GM06990 (cell line): ENCODE measurements at regions not wholly inside any gene's neighbourhood (a gene's known extent, or its start where the extent isn't known, plus 50 kb on each side); places are given as distances from the start of the nearest gene placed in this dataset.
"Not testable (repeated sequence)": the region's sequence is repeated elsewhere in the genome, so short reads cannot be mapped to it uniquely, and the experiment has no call there.

Source experiments
- DNase-seq: peaks from one replicate; pipeline ENCODE4 v3.0.0-alpha.2; 2011; ENCODE audit not compliant: insufficient read length; ENCODE audit errors: extremely low read depth
- H3K27me3 ChIP-seq: replicated peaks from 2 replicates; pipeline ENCODE4 v1.6.0; 2011; ENCODE audit warnings: low read length; ENCODE audit not compliant: control insufficient read depth, insufficient read depth
- H3K36me3 ChIP-seq: 2 replicates; pipeline ENCODE4 v1.5.1; 2011; ENCODE audit warnings: low read length; ENCODE audit not compliant: control insufficient read depth, insufficient read depth
- H3K4me3 ChIP-seq: replicated peaks from 2 replicates; pipeline ENCODE4 v1.5.1; 2011; ENCODE audit warnings: low read depth, mild to moderate bottlenecking, control low read depth, low read length
- CTCF ChIP-seq: IDR thresholded peaks from 2 replicates; pipeline ENCODE4 v1.5.1; 2011; ENCODE audit warnings: low read length, control low read depth, mild to moderate bottlenecking, inconsistent platforms; ENCODE audit not compliant: insufficient read depth, poor library complexity, severe bottlenecking

GRCh38 chr21:35164380-35164779 is 115.3 kb upstream of the RUNX1 start:
- Histone ChIP-seq H3K4me3 (no peak overlapping the region), H3K36me3 (no peaks in the 10 kb centered on the region)

GRCh38 chr21:35163411-35163810 is 114.3 kb upstream of the RUNX1 start:
- no peak for TF ChIP-seq CTCF
- H3K27me3 ChIP-seq, result no peaks in the 10 kb centered on the region
- H3K36me3 ChIP-seq, result no peaks in the 10 kb centered on the region
- no peak overlapping the region for H3K4me3 ChIP-seq
- DNase-seq, result no peak

More at GRCh38 chr21:35164380-35164779, 115.3 kb upstream of the RUNX1 start:
- no peaks in the 10 kb centered on the region for H3K27me3 ChIP-seq
- DNase-seq, result no peak
- TF ChIP-seq CTCF, result no peak

- Histone ChIP-seq H3K36me3 (no peaks in the 10 kb centered on the region), H3K4me3 (no peak overlapping the region), H3K27me3 (no peaks in the 10 kb centered on the region)
- DNase-seq, result no peak
- TF ChIP-seq CTCF, result no peak
Observed at GRCh38 chr21:35162831-35163230, 113.7 kb upstream of the RUNX1 start.

- H3K4me3 ChIP-seq, result no peak overlapping the region
- H3K27me3 ChIP-seq, result no peaks in the 10 kb centered on the region
- no peaks in the 10 kb centered on the region for H3K36me3 ChIP-seq
- DNase-seq, result no peak
- TF ChIP-seq CTCF, result no peak
Observed at GRCh38 chr21:35159881-35160280, 110.8 kb upstream of the RUNX1 start.

GRCh38 chr21:35157374-35157773 is 108.3 kb upstream of the RUNX1 start:
- H3K36me3 ChIP-seq, H3K27me3 ChIP-seq, H3K4me3 ChIP-seq, DNase-seq: not testable (repeated sequence)

- Histone ChIP-seq H3K36me3 (no peaks in the 10 kb centered on the region), H3K27me3 (no peaks in the 10 kb centered on the region), H3K4me3 (no peak overlapping the region)
- no peak for DNase-seq
- no peak for TF ChIP-seq CTCF
Observed at GRCh38 chr21:35156293-35157278, 107.5 kb upstream of the RUNX1 start.
